ENCODE measurements at regions not wholly inside any gene's neighbourhood (a gene's known extent, or its start where the extent isn't known, plus 50 kb on each side); places are given as distances from the start of the nearest gene placed in this dataset.

DNA sequence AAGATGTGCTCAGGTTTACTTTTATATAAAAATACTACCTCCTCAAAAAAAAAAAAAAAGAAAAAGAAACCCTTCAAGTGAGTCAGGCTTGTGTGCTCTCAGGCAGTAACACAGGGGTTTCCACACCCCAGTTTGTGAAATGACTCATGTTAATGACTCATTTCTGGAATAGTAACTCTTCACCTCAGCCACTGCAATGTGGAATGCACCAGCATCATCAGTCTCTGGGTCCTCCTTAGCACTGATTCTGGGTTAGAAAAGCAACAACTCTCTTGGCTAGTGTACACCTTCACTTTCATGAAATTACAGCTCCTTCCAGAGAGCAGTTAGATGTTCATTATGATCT, 110.6 kb downstream of the EMX2 start:
- peak in 1 of 2 experiments; percentile 8 for DNase-seq
- H3K36me3 ChIP-seq: no peaks in the 10 kb centered on the region
- H3K4me3 ChIP-seq: no peak overlapping the region
- no peaks in the 10 kb centered on the region for H3K9me3 ChIP-seq (replicated peaks)
- H3K27me3 ChIP-seq: no peaks in the 10 kb centered on the region
- no peaks in the 10 kb centered on the region for H3K4me1 ChIP-seq
- H3K27ac ChIP-seq: no peak overlapping the region

DNA sequence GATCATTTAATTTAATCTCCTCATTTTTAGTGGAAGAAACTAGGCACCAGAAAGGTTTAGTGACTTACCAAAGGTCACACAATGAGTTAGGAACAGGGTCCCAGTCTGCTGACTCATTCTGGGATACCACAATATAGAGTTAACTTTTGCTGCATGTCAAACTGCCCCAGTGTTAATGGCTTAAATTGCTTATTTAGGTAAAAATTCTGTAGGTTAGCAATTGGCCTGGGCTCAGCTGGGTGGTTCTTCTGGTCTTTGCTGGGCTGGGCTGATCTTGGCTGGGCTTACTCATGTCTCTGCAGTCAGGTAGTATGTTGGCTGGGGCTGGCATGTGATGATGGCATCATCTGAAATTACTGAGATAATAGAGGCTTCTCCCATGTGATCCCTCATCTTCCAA, 111.6 kb downstream of the EMX2 start:
- Histone ChIP-seq H3K9me3 (replicated peaks) (no peaks in the 10 kb centered on the region), H3K36me3 (no peaks in the 10 kb centered on the region), H3K27me3 (no peaks in the 10 kb centered on the region), H3K4me3 (no peak overlapping the region), H3K4me1 (no peaks in the 10 kb centered on the region), H3K27ac (no peak overlapping the region)
- no peak for DNase-seq

DNA sequence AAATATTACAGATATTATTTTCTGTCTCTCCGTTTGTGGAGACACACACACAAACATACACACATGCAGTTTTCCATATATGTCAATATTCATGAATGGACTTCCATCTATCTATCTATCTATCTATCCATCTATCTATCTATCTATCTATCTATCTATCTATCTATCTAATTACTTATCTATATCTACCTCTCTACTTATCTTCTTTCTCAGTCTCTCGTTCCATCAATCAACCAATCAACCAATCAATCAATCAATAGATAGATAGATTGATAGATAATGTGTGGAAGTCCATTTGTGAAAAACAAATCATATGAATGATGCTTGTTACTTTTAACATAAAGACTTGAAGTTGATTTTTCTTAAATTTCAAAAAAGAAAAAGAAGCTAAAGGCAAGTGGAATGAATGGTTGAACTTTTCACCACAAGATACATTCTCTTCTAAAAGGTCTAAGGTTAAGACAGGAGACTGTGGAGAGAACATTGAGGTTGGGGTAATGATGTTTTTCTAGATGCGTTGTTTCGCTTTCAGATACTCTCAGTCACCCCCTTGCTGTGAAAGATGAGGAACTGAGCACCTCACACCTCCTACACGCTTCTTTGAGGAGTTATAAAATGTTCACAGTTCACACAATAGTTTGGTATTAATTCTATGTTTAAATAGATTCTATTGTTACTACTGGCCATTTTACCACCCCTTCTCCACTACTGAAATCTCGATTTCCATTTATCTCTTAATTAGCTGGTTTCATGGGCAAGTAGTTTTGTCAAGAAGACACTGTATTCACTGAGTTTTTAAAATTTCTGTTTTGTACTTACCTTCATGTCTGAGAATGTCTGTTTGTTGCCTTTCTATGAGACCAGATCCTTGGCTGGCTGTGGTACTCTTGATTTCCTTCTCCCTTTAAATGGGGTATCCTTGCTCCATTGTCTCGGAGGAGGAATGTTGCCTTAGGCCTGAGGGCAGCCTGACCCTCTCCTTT, 114.1 kb downstream of the EMX2 start:
- Histone ChIP-seq H3K4me3 (no peak overlapping the region), H3K4me1 (no peaks in the 10 kb centered on the region), H3K9me3 (replicated peaks) (no peaks in the 10 kb centered on the region), H3K27me3 (no peaks in the 10 kb centered on the region), H3K27ac (no peak overlapping the region), H3K36me3 (no peaks in the 10 kb centered on the region)
- no peak for DNase-seq

DNA sequence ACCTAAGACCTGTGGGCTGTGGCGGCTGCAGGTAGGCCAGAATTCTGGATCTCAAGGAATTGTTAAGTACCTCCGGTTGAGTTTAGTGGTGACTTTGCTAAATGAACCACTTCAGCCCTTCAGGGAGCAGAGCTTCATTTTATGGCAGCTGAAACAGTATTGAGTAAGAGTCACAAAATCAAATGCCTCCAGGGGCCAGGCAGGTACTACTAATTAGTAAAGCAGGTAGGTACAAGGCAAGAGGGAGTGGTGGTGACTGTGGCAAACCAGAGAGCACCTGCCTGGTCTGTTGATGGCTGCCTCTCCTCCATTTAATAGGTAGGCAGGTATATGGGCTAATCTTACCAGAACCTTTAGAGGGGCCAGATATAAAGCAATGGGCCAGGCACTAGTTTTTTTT, 118.8 kb downstream of the EMX2 start:
- no peak overlapping the region for H3K4me3 ChIP-seq
- H3K9me3 ChIP-seq (replicated peaks): no peaks in the 10 kb centered on the region
- DNase-seq: no peak
- no peaks in the 10 kb centered on the region for H3K27me3 ChIP-seq
- H3K27ac ChIP-seq: no peak overlapping the region
- H3K36me3 ChIP-seq: no peaks in the 10 kb centered on the region
- H3K4me1 ChIP-seq: no peaks in the 10 kb centered on the region

DNA sequence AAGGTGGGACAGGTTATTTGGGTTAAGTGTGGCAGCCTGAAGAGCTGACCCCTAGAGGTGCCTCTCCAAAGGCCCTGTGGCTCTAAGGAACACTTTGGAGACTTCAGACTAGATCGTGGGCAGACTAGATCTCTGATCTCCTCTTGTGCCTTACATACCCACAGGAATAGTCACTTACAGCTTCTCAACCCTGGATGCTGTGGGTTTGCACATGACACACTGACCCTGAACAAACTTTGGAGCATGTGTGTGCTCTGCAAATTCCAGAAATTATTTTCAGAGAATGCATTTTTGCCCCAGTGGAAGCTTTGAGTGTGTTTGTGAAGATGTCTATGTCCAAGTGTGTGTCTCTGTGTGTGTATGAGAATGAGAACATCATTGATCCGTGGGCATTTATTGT, 119.6 kb downstream of the EMX2 start:
- Histone ChIP-seq H3K4me3 (no peak overlapping the region), H3K4me1 (no peaks in the 10 kb centered on the region), H3K9me3 (replicated peaks) (no peaks in the 10 kb centered on the region), H3K36me3 (no peaks in the 10 kb centered on the region), H3K27me3 (no peaks in the 10 kb centered on the region), H3K27ac (no peak overlapping the region)
- no peak for DNase-seq

DNA sequence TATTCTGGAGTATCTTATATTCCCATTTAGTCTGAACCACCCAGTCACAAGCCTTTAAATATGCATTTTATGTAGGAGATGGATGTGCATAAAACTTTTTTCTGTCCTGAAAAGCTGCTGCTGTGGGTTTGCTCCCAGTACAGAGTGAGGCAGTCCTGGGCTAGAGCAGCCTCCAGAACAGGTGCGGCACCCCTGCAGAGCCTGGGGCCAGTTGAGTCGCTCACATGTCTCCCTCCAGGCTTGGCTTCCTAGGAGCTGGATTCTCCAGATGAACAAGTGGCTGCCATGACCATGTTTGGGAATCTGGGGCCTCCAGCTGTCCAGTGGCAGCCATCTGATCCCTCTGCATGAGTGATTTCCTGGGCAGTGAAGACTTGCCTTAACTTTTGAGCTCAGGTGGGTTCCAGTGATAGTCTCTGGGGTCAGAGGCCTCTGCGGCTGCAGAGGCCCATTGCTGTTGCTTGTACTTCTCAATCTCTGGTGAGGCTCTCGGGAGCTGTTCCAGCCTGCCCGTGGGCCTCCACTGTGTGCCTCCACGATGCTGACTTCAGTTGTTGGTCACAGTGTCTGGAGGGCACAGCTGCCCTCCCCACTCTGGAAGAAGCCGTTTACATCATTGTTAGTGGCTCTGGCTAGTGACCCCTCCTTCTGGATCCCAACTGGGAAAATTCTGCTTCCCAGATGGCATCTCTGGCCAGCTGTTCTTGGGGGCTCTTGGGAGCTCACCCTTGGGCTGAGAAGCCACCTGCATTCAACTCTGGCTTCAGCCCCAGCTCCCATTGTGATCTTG, 120.4 kb downstream of the EMX2 start:
- H3K36me3 ChIP-seq: no peaks in the 10 kb centered on the region
- no peak overlapping the region for H3K4me3 ChIP-seq
- peak; percentile 31 to 62 for DNase-seq
- no peaks in the 10 kb centered on the region for H3K4me1 ChIP-seq
- H3K27me3 ChIP-seq: no peaks in the 10 kb centered on the region
- H3K27ac ChIP-seq: no peak overlapping the region
- H3K9me3 ChIP-seq (replicated peaks): no peaks in the 10 kb centered on the region

DNA sequence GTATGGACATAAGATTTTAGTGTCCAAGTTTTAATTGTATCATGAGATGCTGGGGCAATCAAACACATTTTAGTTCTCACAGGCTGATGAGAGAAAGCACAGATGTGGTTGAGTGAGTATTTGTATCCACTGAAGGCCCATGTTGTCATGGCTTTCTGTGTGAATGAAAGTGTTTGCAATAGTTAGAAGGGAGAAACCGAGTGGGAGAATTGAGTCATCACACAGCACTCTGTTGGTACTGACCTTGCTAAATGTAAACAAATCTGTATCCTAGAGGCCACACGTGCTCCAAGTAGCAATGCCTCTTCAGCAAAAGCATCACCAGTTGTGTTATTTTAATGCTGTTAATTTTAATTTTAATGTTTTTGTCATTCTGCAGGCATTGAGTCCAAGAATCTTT, 121.2 kb downstream of the EMX2 start:
- no peaks in the 10 kb centered on the region for H3K36me3 ChIP-seq
- no peak overlapping the region for H3K4me3 ChIP-seq
- DNase-seq: no peak
- H3K27me3 ChIP-seq: no peaks in the 10 kb centered on the region
- H3K4me1 ChIP-seq: no peaks in the 10 kb centered on the region
- H3K9me3 ChIP-seq (replicated peaks): no peaks in the 10 kb centered on the region
- H3K27ac ChIP-seq: no peak overlapping the region

DNA sequence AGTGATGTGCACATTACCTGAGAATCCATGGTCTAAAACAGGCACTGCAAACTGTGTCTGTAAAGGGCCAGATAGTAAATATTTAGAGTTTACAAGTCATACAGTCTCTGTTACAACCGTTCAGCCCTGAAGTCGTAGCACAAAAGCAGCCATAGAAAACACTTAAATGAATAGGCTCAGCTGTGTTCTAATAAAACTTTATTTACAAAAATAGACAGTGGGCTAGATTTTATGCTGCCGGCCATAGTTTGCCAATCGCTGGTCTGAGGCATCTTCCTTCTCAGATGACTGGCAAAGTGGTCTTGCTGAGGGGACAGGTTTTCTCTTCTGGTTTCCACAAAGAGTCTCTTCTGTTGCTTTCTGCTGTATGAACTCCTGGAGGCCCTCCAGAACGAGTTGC, 121.7 kb downstream of the EMX2 start:
- Histone ChIP-seq H3K4me3 (no peak overlapping the region), H3K9me3 (replicated peaks) (no peaks in the 10 kb centered on the region), H3K4me1 (no peaks in the 10 kb centered on the region), H3K27me3 (no peaks in the 10 kb centered on the region), H3K36me3 (no peaks in the 10 kb centered on the region), H3K27ac (no peak overlapping the region)
- DNase-seq: no peak

DNA sequence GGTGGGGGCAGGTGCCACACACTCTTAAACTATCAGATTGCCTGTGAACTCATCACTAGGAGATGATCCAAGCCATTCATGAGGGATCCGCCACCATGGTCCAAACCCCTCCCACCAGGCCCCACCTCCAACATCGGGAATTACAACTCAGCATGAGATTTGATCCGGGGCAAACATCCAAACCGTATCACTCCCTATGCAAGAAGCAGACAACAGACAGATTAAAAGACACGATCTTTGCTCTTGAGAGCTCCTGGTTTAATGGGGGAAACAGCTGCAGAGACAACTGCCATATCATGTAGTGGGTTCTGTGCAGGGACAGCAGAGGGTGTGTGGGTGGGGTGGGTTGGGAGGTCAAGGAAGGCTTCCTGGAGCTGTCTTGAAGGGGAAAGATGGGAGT, 123.6 kb downstream of the EMX2 start:
- no peaks in the 10 kb centered on the region for H3K9me3 ChIP-seq (replicated peaks)
- H3K27me3 ChIP-seq: no peaks in the 10 kb centered on the region
- H3K27ac ChIP-seq: no peak overlapping the region
- H3K4me1 ChIP-seq: no peaks in the 10 kb centered on the region
- peak in 1 of 2 experiments; percentile 32 for DNase-seq
- H3K36me3 ChIP-seq: no peaks in the 10 kb centered on the region
- no peak overlapping the region for H3K4me3 ChIP-seq

DNA sequence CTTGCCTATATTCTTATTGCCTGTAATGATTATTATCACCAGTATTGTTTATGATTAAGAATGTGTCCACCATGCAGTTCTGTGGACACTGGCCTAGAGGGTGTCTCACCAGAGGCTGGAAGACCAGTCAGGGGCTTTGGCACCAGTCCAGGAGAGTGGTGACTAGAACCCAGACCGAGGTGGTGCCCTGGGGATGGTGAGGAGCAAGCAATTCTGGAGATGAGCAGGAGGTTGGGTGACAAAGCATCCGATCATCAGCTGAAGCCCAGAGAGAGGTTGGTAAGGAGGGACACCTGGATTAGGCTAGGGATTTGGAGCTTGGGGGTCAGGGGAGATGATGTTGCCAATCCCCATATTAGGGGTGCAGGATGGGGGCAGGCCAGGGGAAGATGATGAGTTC, 124.4 kb downstream of the EMX2 start:
- H3K9me3 ChIP-seq (replicated peaks): no peaks in the 10 kb centered on the region
- no peak overlapping the region for H3K27ac ChIP-seq
- no peaks in the 10 kb centered on the region for H3K4me1 ChIP-seq
- no peaks in the 10 kb centered on the region for H3K36me3 ChIP-seq
- DNase-seq: no peak
- H3K4me3 ChIP-seq: no peak overlapping the region
- no peaks in the 10 kb centered on the region for H3K27me3 ChIP-seq

DNA sequence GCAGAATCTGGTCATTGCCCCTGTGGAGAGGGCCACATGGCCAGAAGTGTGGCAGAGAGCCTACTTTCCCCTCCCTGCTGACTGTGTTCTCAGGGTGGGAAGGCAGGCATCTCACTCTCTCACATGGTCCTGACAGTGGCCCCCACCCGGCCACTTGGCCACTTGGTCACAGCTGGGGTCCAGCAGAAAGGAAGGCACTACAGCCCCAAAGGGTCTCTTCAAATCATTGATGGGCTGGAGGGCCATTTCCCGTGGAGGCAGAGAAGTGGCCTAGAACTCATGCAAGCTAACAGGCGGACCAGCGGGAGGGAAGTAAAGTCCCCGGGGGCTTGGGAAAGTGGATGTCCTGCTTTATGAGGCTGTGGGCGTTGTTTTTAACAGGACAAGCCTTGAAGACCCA, 125.3 kb downstream of the EMX2 start:
- no peak for DNase-seq
- Histone ChIP-seq H3K9me3 (replicated peaks) (no peaks in the 10 kb centered on the region), H3K36me3 (no peaks in the 10 kb centered on the region), H3K4me1 (no peaks in the 10 kb centered on the region), H3K27ac (no peak overlapping the region), H3K27me3 (no peaks in the 10 kb centered on the region), H3K4me3 (no peak overlapping the region)

DNA sequence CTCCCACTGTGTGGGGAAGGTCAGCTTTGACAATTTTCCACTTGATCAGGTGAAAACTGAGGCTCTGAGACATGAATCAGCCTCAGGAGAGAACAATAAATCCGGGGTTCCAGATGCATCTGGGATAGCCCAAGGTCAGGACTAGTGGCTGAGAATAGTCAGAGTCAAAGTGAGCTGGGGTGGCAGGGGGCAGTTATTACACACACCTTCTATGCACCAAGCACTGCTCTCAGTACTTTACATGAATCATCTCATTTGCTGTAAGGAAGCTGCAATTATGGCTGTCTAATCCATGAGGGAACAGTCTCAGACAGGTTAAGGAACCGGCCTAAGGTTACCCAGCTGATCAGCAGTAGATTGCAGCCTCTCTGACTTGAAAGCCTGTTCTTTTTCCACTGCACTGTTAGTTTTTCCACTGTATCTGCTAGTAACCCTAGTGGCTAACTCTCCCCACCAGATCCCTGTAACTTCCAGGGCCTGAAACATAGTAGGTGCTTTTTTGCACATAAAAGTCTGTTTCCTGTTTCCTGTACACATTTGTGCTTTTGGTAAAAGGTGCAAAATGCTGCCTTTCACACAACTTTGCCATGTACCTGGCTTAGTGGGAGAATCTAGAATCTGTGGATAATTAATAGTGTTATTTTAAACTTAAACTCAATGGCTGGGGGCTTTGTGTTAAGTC, 125.9 kb downstream of the EMX2 start:
- no peaks in the 10 kb centered on the region for H3K27me3 ChIP-seq
- H3K9me3 ChIP-seq (replicated peaks): no peaks in the 10 kb centered on the region
- DNase-seq: no peak
- H3K4me3 ChIP-seq: no peak overlapping the region
- H3K27ac ChIP-seq: no peak overlapping the region
- H3K36me3 ChIP-seq: no peaks in the 10 kb centered on the region
- no peaks in the 10 kb centered on the region for H3K4me1 ChIP-seq

DNA sequence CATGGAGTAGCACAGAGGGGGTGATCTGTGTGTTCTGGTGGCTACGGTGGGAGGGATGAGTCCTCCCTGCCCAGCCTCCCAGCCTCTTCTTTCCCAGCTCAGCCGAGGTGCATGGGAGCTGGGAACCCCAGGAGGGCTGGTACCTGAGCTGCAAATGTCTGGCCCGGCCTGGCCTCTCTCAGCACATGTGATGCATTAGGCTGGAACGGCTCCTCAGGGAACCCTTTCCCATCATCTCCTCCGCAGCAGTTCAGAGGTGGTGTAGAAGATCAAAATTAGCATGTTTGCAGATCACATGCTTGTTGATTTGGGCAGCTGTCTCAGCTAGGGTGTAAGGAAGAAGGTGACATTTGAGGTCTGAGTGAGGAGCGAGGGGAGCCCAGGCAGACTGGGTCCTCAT, 126.6 kb downstream of the EMX2 start:
- no peaks in the 10 kb centered on the region for H3K27me3 ChIP-seq
- no peak overlapping the region for H3K4me3 ChIP-seq
- H3K9me3 ChIP-seq (replicated peaks): no peaks in the 10 kb centered on the region
- H3K36me3 ChIP-seq: no peaks in the 10 kb centered on the region
- no peaks in the 10 kb centered on the region for H3K4me1 ChIP-seq
- no peak overlapping the region for H3K27ac ChIP-seq
- DNase-seq: no peak

DNA sequence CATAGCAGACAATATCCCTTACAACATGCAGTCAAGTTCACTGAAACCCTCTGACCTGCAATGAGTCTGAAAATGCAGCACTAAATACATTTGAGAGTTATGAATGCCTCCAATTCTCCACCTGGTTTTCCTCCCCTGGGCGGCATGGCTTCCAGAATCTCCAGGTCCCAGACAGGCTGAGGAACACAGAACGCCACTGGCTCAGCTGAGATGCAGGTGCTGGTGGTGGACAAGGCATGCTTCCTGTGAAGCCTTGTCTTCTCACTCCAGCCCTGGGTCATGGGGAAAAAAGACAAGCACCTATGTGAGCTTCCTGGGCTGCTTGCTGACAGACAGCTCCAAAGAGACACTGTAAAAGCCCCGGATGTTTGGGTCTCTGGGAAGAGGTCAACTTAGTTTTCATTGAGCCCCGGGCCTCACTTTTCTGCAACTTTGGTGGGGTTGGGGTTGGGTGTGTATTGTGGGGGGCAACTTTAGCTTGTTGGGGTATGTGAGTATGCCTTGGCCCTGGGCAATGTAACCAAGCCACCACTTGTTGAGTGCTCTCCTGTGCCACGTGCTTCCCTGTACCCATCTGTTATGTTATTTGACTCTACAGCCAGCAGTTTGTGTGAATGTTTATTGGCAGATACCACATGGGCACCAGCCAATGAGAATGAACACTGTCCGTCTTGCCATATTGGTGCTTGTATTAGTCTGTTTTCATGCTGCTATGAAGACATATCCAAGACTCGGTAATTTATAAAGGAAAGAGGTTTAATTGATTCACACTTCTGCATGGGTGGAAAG, 127.8 kb downstream of the EMX2 start:
- no peaks in the 10 kb centered on the region for H3K4me1 ChIP-seq
- no peaks in the 10 kb centered on the region for H3K9me3 ChIP-seq (replicated peaks)
- H3K36me3 ChIP-seq: no peaks in the 10 kb centered on the region
- no peak overlapping the region for H3K27ac ChIP-seq
- DNase-seq: no peak
- no peaks in the 10 kb centered on the region for H3K27me3 ChIP-seq
- no peak overlapping the region for H3K4me3 ChIP-seq
